NCI-H2171 (cell line): ENCODE measurements at regions not wholly inside any gene's neighbourhood (a gene's known extent, or its start where the extent isn't known, plus 50 kb on each side); places are given as distances from the start of the nearest gene placed in this dataset.
"Not testable (repeated sequence)": the region's sequence is repeated elsewhere in the genome, so short reads cannot be mapped to it uniquely, and the experiment has no call there.

Experiments
- DNase-seq: peaks from one replicate; lab custom pipeline; 2025; lab: John Stamatoyannopoulos, UW

GRCh38 chr18:5720132-5720531, 175.2 kb downstream of the TMEM200C start:
- no peak for DNase-seq

- DNase-seq = peak; percentile 12
Measured at GRCh38 chr18:5717256-5717655, 173.5 kb upstream of the EPB41L3 start.

GRCh38 chr18:5710676-5711075, 166.9 kb upstream of the EPB41L3 start:
- DNase-seq = no peak

GRCh38 chr18:5710235-5710634, 166.4 kb upstream of the EPB41L3 start:
- DNase-seq = no peak

- no peak for DNase-seq
Measured at GRCh38 chr18:5709476-5710095, 165.8 kb upstream of the EPB41L3 start.

GRCh38 chr18:5707586-5707985, 163.8 kb upstream of the EPB41L3 start:
- no peak for DNase-seq

- no peak for DNase-seq
Measured at GRCh38 chr18:5705393-5705792, 161.6 kb upstream of the EPB41L3 start.

GRCh38 chr18:5704847-5705246, 161.1 kb upstream of the EPB41L3 start:
- no peak for DNase-seq

GRCh38 chr18:5702016-5702415, 158.2 kb upstream of the EPB41L3 start:
- DNase-seq = not testable (repeated sequence)

- DNase-seq = no peak
Measured at GRCh38 chr18:5693699-5694294, 150.0 kb upstream of the EPB41L3 start.

- no peak for DNase-seq
Measured at GRCh38 chr18:5678779-5679406, 135.1 kb upstream of the EPB41L3 start.

GRCh38 chr18:5678278-5678677, 134.5 kb upstream of the EPB41L3 start:
- no peak for DNase-seq

- no peak for DNase-seq
Measured at GRCh38 chr18:5673616-5674015, 129.8 kb upstream of the EPB41L3 start.

- no peak for DNase-seq
Measured at GRCh38 chr18:5669585-5669984, 125.8 kb upstream of the EPB41L3 start.

- DNase-seq = no peak
Measured at GRCh38 chr18:5668087-5668715, 124.4 kb upstream of the EPB41L3 start.

GRCh38 chr18:5667356-5667755, 123.6 kb upstream of the EPB41L3 start:
- DNase-seq = no peak

GRCh38 chr18:5662586-5663090, 118.8 kb upstream of the EPB41L3 start:
- DNase-seq = no peak

GRCh38 chr18:5661179-5661578, 117.4 kb upstream of the EPB41L3 start:
- no peak for DNase-seq

GRCh38 chr18:5653802-5654201, 110.0 kb upstream of the EPB41L3 start:
- no peak for DNase-seq

- DNase-seq = no peak
Measured at GRCh38 chr18:5651736-5652135, 107.9 kb upstream of the EPB41L3 start.

GRCh38 chr18:5649439-5649838, 105.6 kb upstream of the EPB41L3 start:
- no peak for DNase-seq

GRCh38 chr18:5646739-5647138, 102.9 kb upstream of the EPB41L3 start:
- DNase-seq = no peak

- DNase-seq = no peak
Measured at GRCh38 chr18:5643288-5643687, 99.5 kb upstream of the EPB41L3 start.
